ENCODE measurements at regions not wholly inside any gene's neighbourhood (a gene's known extent, or its start where the extent isn't known, plus 50 kb on each side); places are given as distances from the start of the nearest gene placed in this dataset.

DNA sequence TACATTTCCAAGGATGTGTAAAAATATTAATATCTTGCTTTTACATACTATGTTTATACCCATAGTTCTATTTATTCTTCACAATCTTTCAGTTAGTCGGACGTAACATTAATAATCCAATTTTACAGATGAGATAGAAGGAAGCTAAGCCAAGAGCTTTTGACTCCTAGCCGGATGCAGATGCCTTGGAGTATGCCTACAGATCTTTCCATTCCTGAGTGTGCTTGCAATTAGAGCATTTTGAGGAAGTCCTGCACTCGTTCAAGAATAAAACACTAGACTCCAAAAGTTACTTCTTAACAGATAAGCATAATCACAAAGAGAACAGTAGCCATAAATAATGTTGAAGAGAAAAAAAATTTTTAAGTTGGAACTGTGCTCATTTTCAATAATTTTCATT lies 337.6 kb upstream of the CLEC14A start:
- H3K36me3 ChIP-seq (replicated peaks; ENCODE audit: low read depth, low read length) = no peaks in the 10 kb centered on the region
- no peak overlapping the region for H3K9ac ChIP-seq (ENCODE audit: low read length)
- no peaks in the 10 kb centered on the region for H3K9me3 ChIP-seq (ENCODE audit: insufficient read depth, low read length)
- no peak overlapping the region for H3K4me2 ChIP-seq (ENCODE audit: low read length)
- H3K79me2 ChIP-seq (ENCODE audit: low read length) = no peaks in the 10 kb centered on the region
- H3K4me1 ChIP-seq (ENCODE audit: low read length) = no peaks in the 10 kb centered on the region
- H3K4me3 ChIP-seq (ENCODE audit: low read length) = no peak overlapping the region
- no peak for TF ChIP-seq EZH2phosphoT487 (IDR thresholded peaks at IDR 0.05; ENCODE audit: low read depth)
- TF ChIP-seq, protein P1, sequence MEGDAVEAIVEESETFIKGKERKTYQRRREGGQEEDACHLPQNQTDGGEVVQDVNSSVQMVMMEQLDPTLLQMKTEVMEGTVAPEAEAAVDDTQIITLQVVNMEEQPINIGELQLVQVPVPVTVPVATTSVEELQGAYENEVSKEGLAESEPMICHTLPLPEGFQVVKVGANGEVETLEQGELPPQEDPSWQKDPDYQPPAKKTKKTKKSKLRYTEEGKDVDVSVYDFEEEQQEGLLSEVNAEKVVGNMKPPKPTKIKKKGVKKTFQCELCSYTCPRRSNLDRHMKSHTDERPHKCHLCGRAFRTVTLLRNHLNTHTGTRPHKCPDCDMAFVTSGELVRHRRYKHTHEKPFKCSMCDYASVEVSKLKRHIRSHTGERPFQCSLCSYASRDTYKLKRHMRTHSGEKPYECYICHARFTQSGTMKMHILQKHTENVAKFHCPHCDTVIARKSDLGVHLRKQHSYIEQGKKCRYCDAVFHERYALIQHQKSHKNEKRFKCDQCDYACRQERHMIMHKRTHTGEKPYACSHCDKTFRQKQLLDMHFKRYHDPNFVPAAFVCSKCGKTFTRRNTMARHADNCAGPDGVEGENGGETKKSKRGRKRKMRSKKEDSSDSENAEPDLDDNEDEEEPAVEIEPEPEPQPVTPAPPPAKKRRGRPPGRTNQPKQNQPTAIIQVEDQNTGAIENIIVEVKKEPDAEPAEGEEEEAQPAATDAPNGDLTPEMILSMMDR (IDR thresholded peaks at IDR 0.05; ENCODE audit: low read depth, low read length) = no peak
- H3K27me3 ChIP-seq (ENCODE audit: low read depth, low read length) = no peaks in the 10 kb centered on the region
- no peaks in the 10 kb centered on the region for H4K20me1 ChIP-seq (ENCODE audit: insufficient read depth, low read length)
- no peak overlapping the region for H3K27ac ChIP-seq (ENCODE audit: low read length)
- no peak overlapping the region for H2AFZ ChIP-seq (ENCODE audit: low read depth, low read length)

DNA sequence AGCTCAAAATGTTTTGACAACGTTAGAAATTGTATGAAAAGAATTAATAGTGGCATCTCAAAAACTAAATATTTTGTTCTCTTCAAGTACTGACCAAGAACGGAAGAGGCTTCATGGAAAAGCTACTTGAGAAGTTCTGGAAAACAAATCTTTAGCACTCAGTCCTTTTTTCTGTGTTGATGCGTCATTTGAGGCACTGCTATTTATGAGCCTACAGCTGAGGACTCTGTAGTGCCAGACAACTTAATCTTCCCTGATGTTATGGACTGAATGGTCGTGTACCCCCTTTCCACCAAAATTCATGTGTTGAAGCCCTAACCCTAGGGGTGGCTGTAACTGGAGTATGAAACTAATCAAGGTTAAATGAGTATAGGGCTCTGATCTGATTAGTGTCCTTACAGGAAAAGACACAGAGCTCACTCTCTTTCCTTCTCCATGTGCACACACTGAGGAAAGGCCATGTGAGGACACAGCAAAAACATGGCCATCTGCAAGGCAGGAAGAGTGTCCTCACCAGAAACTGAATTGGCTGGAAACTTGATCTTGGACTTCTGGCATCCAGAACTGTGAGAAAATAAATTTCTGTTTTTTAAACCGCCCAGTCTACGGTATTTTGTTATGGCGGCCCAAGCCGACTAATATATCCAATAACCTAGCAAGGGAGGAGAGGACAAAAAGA lies 337.0 kb upstream of the CLEC14A start:
- TF ChIP-seq EZH2phosphoT487 (IDR thresholded peaks at IDR 0.05; ENCODE audit: low read depth) = no peak
- TF ChIP-seq, protein P1 (IDR thresholded peaks at IDR 0.05; ENCODE audit: low read depth, low read length) = no peak
- Histone ChIP-seq H4K20me1 (ENCODE audit: insufficient read depth, low read length) (no peaks in the 10 kb centered on the region), H3K27ac (ENCODE audit: low read length) (no peak overlapping the region), H3K36me3 (replicated peaks; ENCODE audit: low read depth, low read length) (no peaks in the 10 kb centered on the region), H3K27me3 (ENCODE audit: low read depth, low read length) (no peaks in the 10 kb centered on the region), H3K4me1 (ENCODE audit: low read length) (no peaks in the 10 kb centered on the region), H2AFZ (ENCODE audit: low read depth, low read length) (no peak overlapping the region), H3K4me2 (ENCODE audit: low read length) (no peak overlapping the region), H3K9ac (ENCODE audit: low read length) (no peak overlapping the region), H3K79me2 (ENCODE audit: low read length) (no peaks in the 10 kb centered on the region), H3K4me3 (ENCODE audit: low read length) (no peak overlapping the region), H3K9me3 (ENCODE audit: insufficient read depth, low read length) (no peaks in the 10 kb centered on the region)

DNA sequence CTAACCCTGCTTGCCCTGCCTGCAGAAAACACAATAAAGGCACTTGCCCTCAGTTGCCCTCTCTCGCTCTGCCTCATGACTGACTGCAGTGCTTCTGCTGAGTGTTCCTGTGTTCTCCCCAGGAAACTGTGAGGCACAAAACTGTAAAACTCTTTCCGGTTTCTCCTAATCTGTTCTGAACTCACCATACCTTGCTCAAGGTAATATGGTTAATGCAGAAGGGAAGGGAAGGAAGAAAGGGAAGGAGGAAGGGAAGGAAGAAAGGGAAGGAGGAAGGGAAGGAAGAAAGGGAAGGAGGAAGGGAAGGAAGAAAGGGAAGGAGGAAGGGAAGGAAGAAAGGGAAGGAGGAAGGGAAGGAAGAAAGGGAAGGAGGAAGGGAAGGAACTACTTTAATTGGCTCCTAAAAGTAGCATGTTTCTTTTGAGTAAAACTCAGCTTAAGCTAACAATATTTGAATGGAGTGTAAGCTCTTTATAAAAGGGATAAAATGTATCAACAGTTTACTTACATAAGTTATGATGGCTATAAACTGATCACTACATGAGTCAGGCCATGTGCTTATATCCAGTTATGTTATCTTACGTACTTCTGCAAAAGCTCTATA lies 334.0 kb upstream of the CLEC14A start:
- H3K27ac ChIP-seq (ENCODE audit: low read length) = no peak overlapping the region
- no peaks in the 10 kb centered on the region for H3K79me2 ChIP-seq (ENCODE audit: low read length)
- no peaks in the 10 kb centered on the region for H4K20me1 ChIP-seq (ENCODE audit: insufficient read depth, low read length)
- no peaks in the 10 kb centered on the region for H3K27me3 ChIP-seq (ENCODE audit: low read depth, low read length)
- no peak overlapping the region for H3K9ac ChIP-seq (ENCODE audit: low read length)
- TF ChIP-seq, protein P1 (IDR thresholded peaks at IDR 0.05; ENCODE audit: low read depth, low read length) = no peak
- TF ChIP-seq EZH2phosphoT487 (IDR thresholded peaks at IDR 0.05; ENCODE audit: low read depth) = no peak
- H3K4me3 ChIP-seq (ENCODE audit: low read length) = no peak overlapping the region
- H3K36me3 ChIP-seq (replicated peaks; ENCODE audit: low read depth, low read length) = no peaks in the 10 kb centered on the region
- H3K4me2 ChIP-seq (ENCODE audit: low read length) = no peak overlapping the region
- H2AFZ ChIP-seq (ENCODE audit: low read depth, low read length) = no peak overlapping the region
- H3K9me3 ChIP-seq (ENCODE audit: insufficient read depth, low read length) = no peaks in the 10 kb centered on the region
- H3K4me1 ChIP-seq (ENCODE audit: low read length) = no peaks in the 10 kb centered on the region

DNA sequence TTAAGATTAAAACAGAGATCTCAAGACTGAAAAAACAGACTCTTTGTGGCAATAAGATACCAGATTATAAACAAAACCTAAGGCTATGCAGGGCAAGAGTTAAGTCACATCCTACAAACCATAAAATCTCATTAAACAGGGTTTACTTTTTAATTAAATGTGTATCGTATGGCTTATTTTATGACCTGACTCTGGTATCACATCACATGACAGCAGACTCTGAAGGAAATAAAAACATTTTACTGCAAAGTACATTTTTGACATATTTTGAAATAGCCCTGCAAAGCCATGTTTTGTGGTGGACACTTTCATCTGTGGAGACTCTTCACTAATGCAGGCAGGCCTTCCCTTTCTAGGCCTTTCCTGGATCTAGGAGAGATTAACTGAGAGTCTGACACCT lies 327.6 kb upstream of the CLEC14A start:
- no peak overlapping the region for H2AFZ ChIP-seq (ENCODE audit: low read depth, low read length)
- H3K36me3 ChIP-seq (replicated peaks; ENCODE audit: low read depth, low read length) = no peaks in the 10 kb centered on the region
- H3K4me1 ChIP-seq (ENCODE audit: low read length) = no peaks in the 10 kb centered on the region
- H4K20me1 ChIP-seq (ENCODE audit: insufficient read depth, low read length) = no peaks in the 10 kb centered on the region
- H3K9ac ChIP-seq (ENCODE audit: low read length) = no peak overlapping the region
- H3K27ac ChIP-seq (ENCODE audit: low read length) = no peak overlapping the region
- no peak overlapping the region for H3K4me3 ChIP-seq (ENCODE audit: low read length)
- H3K79me2 ChIP-seq (ENCODE audit: low read length) = no peaks in the 10 kb centered on the region
- no peak overlapping the region for H3K4me2 ChIP-seq (ENCODE audit: low read length)
- TF ChIP-seq, protein P1 (IDR thresholded peaks at IDR 0.05; ENCODE audit: low read depth, low read length) = no peak
- TF ChIP-seq EZH2phosphoT487 (IDR thresholded peaks at IDR 0.05; ENCODE audit: low read depth) = no peak
- no peaks in the 10 kb centered on the region for H3K9me3 ChIP-seq (ENCODE audit: insufficient read depth, low read length)
- no peaks in the 10 kb centered on the region for H3K27me3 ChIP-seq (ENCODE audit: low read depth, low read length)

Measured in OCI-LY3 (cell line).